Panc1 (cell line): ENCODE measurements at regions not wholly inside any gene's neighbourhood (a gene's known extent, or its start where the extent isn't known, plus 50 kb on each side); places are given as distances from the start of the nearest gene placed in this dataset.

ENCODE experiments used
- POLR2AphosphoS5 ChIP-seq: IDR thresholded peaks from 2 replicates; pipeline ENCODE4 v1.6.1; 2012; ENCODE audit warnings: mild to moderate bottlenecking, low read depth, low read length, moderate library complexity
- SIN3A ChIP-seq: IDR thresholded peaks from 2 replicates; pipeline ENCODE4 v1.6.1; 2012; ENCODE audit warnings: low read depth, mild to moderate bottlenecking, low read length, moderate library complexity, borderline replicate concordance; ENCODE audit not compliant: insufficient read depth
- TCF7L2 ChIP-seq: IDR thresholded peaks from 2 replicates; pipeline ENCODE4 v1.6.1; 2011; ENCODE audit warnings: mild to moderate bottlenecking, low read depth, low read length, inconsistent platforms
- TF ChIP-seq, protein P1 (sequence below): fragments of 450-650 bp; IDR thresholded peaks from 2 replicates; pipeline ENCODE4 v1.5.1; 2017; ENCODE audit warnings: mild to moderate bottlenecking
- TF ChIP-seq, protein P2 (sequence below), 2 experiments: IDR thresholded peaks; 2 replicates each; pipeline ENCODE4 v1.6.1; 2011 to 2012; ENCODE audit warnings: low read depth in 2 of 2, control low read depth in 1 of 2, low read length in 1 of 2, mild to moderate bottlenecking in 1 of 2, moderate library complexity in 1 of 2; ENCODE audit not compliant: insufficient read depth in 1 of 2

GRCh38 chr10:3593611-3594010 lies 191.4 kb downstream of the KLF6 start:
- TF ChIP-seq TCF7L2 (no peak), SIN3A (no peak), POLR2AphosphoS5 (no peak)
- TF ChIP-seq, protein P1, sequence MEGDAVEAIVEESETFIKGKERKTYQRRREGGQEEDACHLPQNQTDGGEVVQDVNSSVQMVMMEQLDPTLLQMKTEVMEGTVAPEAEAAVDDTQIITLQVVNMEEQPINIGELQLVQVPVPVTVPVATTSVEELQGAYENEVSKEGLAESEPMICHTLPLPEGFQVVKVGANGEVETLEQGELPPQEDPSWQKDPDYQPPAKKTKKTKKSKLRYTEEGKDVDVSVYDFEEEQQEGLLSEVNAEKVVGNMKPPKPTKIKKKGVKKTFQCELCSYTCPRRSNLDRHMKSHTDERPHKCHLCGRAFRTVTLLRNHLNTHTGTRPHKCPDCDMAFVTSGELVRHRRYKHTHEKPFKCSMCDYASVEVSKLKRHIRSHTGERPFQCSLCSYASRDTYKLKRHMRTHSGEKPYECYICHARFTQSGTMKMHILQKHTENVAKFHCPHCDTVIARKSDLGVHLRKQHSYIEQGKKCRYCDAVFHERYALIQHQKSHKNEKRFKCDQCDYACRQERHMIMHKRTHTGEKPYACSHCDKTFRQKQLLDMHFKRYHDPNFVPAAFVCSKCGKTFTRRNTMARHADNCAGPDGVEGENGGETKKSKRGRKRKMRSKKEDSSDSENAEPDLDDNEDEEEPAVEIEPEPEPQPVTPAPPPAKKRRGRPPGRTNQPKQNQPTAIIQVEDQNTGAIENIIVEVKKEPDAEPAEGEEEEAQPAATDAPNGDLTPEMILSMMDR, result no peak
- TF ChIP-seq, protein P2, sequence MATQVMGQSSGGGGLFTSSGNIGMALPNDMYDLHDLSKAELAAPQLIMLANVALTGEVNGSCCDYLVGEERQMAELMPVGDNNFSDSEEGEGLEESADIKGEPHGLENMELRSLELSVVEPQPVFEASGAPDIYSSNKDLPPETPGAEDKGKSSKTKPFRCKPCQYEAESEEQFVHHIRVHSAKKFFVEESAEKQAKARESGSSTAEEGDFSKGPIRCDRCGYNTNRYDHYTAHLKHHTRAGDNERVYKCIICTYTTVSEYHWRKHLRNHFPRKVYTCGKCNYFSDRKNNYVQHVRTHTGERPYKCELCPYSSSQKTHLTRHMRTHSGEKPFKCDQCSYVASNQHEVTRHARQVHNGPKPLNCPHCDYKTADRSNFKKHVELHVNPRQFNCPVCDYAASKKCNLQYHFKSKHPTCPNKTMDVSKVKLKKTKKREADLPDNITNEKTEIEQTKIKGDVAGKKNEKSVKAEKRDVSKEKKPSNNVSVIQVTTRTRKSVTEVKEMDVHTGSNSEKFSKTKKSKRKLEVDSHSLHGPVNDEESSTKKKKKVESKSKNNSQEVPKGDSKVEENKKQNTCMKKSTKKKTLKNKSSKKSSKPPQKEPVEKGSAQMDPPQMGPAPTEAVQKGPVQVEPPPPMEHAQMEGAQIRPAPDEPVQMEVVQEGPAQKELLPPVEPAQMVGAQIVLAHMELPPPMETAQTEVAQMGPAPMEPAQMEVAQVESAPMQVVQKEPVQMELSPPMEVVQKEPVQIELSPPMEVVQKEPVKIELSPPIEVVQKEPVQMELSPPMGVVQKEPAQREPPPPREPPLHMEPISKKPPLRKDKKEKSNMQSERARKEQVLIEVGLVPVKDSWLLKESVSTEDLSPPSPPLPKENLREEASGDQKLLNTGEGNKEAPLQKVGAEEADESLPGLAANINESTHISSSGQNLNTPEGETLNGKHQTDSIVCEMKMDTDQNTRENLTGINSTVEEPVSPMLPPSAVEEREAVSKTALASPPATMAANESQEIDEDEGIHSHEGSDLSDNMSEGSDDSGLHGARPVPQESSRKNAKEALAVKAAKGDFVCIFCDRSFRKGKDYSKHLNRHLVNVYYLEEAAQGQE (IDR thresholded peaks at IDR 0.05; ENCODE audit: insufficient read depth in 1 of 2, low read depth in 2 of 2, low read length in 1 of 2), result no peak
